BJ (cell line): ENCODE measurements at regions not wholly inside any gene's neighbourhood (a gene's known extent, or its start where the extent isn't known, plus 50 kb on each side); places are given as distances from the start of the nearest gene placed in this dataset.

Source experiments
- CTCF ChIA-PET: fragments of 350-600 bp; formaldehyde crosslinking; extraction: SDS; loops from one replicate; lab custom pipeline; 2021; ENCODE audit warnings: antibody characterized with exemption, inconsistent platforms; lab: Yijun Ruan, JAX
- POLR2A ChIA-PET: fragments of 300-600 bp; sonication (Branson Sonifier 250); formaldehyde crosslinking; extraction: SDS; loops from one replicate; lab custom pipeline; 2021; ENCODE audit warnings: antibody characterized with exemption; lab: Charles Lee
- DNase-seq: peaks from one replicate; pipeline ENCODE4 v3.0.0-alpha.2; 2011; ENCODE audit warnings: low read depth
- H3K27me3 ChIP-seq: 2 replicates; pipeline ENCODE4 v1.6.0; 2011; ENCODE audit warnings: low read length; ENCODE audit not compliant: control insufficient read depth, insufficient read depth
- H3K36me3 ChIP-seq: 2 replicates; pipeline ENCODE4 v1.5.1; 2011; ENCODE audit warnings: low read length; ENCODE audit not compliant: control insufficient read depth, insufficient read depth
- H3K4me3 ChIP-seq: 2 replicates; pipeline ENCODE4 v1.5.1; 2011; ENCODE audit warnings: low read depth, mild to moderate bottlenecking, control low read depth, low read length
- CTCF ChIP-seq: IDR thresholded peaks from 2 replicates; pipeline ENCODE4 v1.5.1; 2011; ENCODE audit warnings: low read depth, mild to moderate bottlenecking, control low read depth, inconsistent platforms, low read length, moderate library complexity; ENCODE audit not compliant: insufficient read depth

- ChIA-PET POLR2A (no interaction called here), CTCF (interaction anchor here (1.0 kb wide), 1 partner anchor 28 kb away, joined by 3 read pairs; no protein-coding TSS in a partner anchor)
Measured at GRCh38 chr9:85397005-85397404, 344.7 kb downstream of the AGTPBP1 start.

GRCh38 chr9:85392260-85392659 is 349.5 kb downstream of the AGTPBP1 start:
- TF ChIP-seq CTCF, result no peak
- DNase-seq, result no peak
- no peaks in the 10 kb centered on the region; the same call in 1 of the 2 replicates for H3K27me3 ChIP-seq
- no peak overlapping the region for H3K4me3 ChIP-seq
- POLR2A ChIA-PET, result no interaction called here
- H3K36me3 ChIP-seq, result no peaks in the 10 kb centered on the region
- CTCF ChIA-PET, result no interaction called here

More at GRCh38 chr9:85397005-85397404, 344.7 kb downstream of the AGTPBP1 start:
- no peak for TF ChIP-seq CTCF
- no peaks in the 10 kb centered on the region for H3K27me3 ChIP-seq
- no peaks in the 10 kb centered on the region for H3K36me3 ChIP-seq
- no peak overlapping the region for H3K4me3 ChIP-seq
- no peak for DNase-seq

- Histone ChIP-seq H3K27me3 (no peaks in the 10 kb centered on the region), H3K36me3 (no peaks in the 10 kb centered on the region), H3K4me3 (no peak overlapping the region)
- ChIA-PET POLR2A (no interaction called here), CTCF (no interaction called here)
- TF ChIP-seq CTCF, result no peak
- DNase-seq, result no peak
Measured at GRCh38 chr9:85377731-85378289, 363.9 kb downstream of the AGTPBP1 start.

- no peak for DNase-seq
- H3K27me3 ChIP-seq, result no peaks in the 10 kb centered on the region
- no peak overlapping the region for H3K4me3 ChIP-seq
- no peaks in the 10 kb centered on the region for H3K36me3 ChIP-seq
- TF ChIP-seq CTCF, result no peak
- ChIA-PET POLR2A (no interaction called here), CTCF (no interaction called here)
Measured at GRCh38 chr9:85368781-85369180, 373.0 kb downstream of the AGTPBP1 start.

GRCh38 chr9:85359161-85359560 is 382.6 kb downstream of the AGTPBP1 start:
- POLR2A ChIA-PET, result no interaction called here
- DNase-seq, result no peak
- Histone ChIP-seq H3K36me3 (no peaks in the 10 kb centered on the region), H3K27me3 (no peaks in the 10 kb centered on the region), H3K4me3 (no peak overlapping the region)
- CTCF ChIA-PET, result no interaction called here
- no peak for TF ChIP-seq CTCF
